Liver (tissue), 8 donors: ENCODE measurements at regions not wholly inside any gene's neighbourhood (a gene's known extent, or its start where the extent isn't known, plus 50 kb on each side); places are given as distances from the start of the nearest gene placed in this dataset.

ENCODE experiments used
- DNase-seq: peaks from one replicate; pipeline ENCODE4 v3.0.0-alpha.2; 2017; ENCODE audit warnings: low spot score
- H3K27ac ChIP-seq, 2 donors: one replicate each; pipeline ENCODE4 v1.7.0; 2013; ENCODE audit warnings: inconsistent platforms in 2 of 2, low read length in 2 of 2, control low read depth in 1 of 2, low read depth in 1 of 2, mild to moderate bottlenecking in 1 of 2
- H3K27me3 ChIP-seq, 4 donors: one replicate each; pipeline versions ENCODE4 v1.6.1 to v1.7.0; 2013; ENCODE audit warnings: low read length in 3 of 4, inconsistent platforms in 1 of 4, mild to moderate bottlenecking in 1 of 4, moderate library complexity in 1 of 4; ENCODE audit not compliant: control insufficient read depth in 4 of 4, insufficient read depth in 4 of 4
- H3K36me3 ChIP-seq, 4 donors: one replicate each; pipeline versions ENCODE4 v1.6.1 to v1.7.0; 2013; ENCODE audit warnings: low read length in 3 of 4, mild to moderate bottlenecking in 3 of 4, low read depth in 1 of 4, moderate library complexity in 1 of 4; ENCODE audit not compliant: control insufficient read depth in 4 of 4, insufficient read depth in 3 of 4
- H3K4me1 ChIP-seq, 4 donors: one replicate each; pipeline versions ENCODE4 v1.6.1 to v1.7.0; 2013; ENCODE audit warnings: low read length in 3 of 4, mild to moderate bottlenecking in 3 of 4, moderate library complexity in 1 of 4; ENCODE audit not compliant: control insufficient read depth in 4 of 4, insufficient read depth in 4 of 4
- H3K4me3 ChIP-seq, 3 donors: one replicate each; pipeline versions ENCODE4 v1.6.1 to v1.7.0; 2013; ENCODE audit warnings: low read length in 3 of 3, control low read depth in 1 of 3, low read depth in 1 of 3, mild to moderate bottlenecking in 1 of 3
- H3K9ac ChIP-seq, 2 donors: one replicate each; pipeline ENCODE4 v1.7.0; 2013; ENCODE audit warnings: low read length in 2 of 2, mild to moderate bottlenecking in 2 of 2, moderate library complexity in 2 of 2, control low read depth in 1 of 2, low read depth in 1 of 2
- H3K9me3 ChIP-seq, 4 donors: one replicate each; pipeline versions ENCODE4 v1.6.1 to v1.7.0; 2013; ENCODE audit warnings: low read length in 3 of 4; ENCODE audit not compliant: control insufficient read depth in 4 of 4
- ATF3 ChIP-seq: IDR thresholded peaks from 2 replicates; pipeline ENCODE4 v1.6.1; 2016; ENCODE audit warnings: antibody characterized with exemption
- CTCF ChIP-seq: fragments of 150-350 bp; IDR thresholded peaks from 2 replicates; pipeline ENCODE4 v1.5.1; 2017; ENCODE audit warnings: improper control_type of control experiment, low read depth, low read length; ENCODE audit not compliant: missing input control
- EGR1 ChIP-seq, 2 donors: IDR thresholded peaks; 2 replicates each; pipeline ENCODE4 v1.6.1; 2016 to 2018; ENCODE audit warnings: antibody characterized with exemption in 2 of 2, low read depth in 2 of 2
- FOXA1 ChIP-seq: IDR thresholded peaks from 2 replicates; pipeline ENCODE4 v1.6.1; 2016; ENCODE audit warnings: antibody characterized with exemption
- FOXA2 ChIP-seq: IDR thresholded peaks from 2 replicates; pipeline ENCODE4 v1.6.1; 2016; ENCODE audit warnings: antibody characterized with exemption
- GABPA ChIP-seq, 2 donors: IDR thresholded peaks in 1 of 2; conservative IDR thresholded peaks in 1 of 2; 2 replicates each; pipeline ENCODE4 v1.6.1; 2016; ENCODE audit warnings: antibody characterized with exemption in 2 of 2, mild to moderate bottlenecking in 1 of 2, moderate library complexity in 1 of 2
- HNF4A ChIP-seq, 2 donors: conservative IDR thresholded peaks; 2 replicates each; pipeline ENCODE4 v1.6.1; 2016; ENCODE audit warnings: antibody characterized with exemption in 2 of 2, mild to moderate bottlenecking in 2 of 2
- HNF4G ChIP-seq: IDR thresholded peaks from 2 replicates; pipeline ENCODE4 v1.6.1; 2016; ENCODE audit warnings: antibody characterized with exemption
- JUND ChIP-seq, 2 donors: IDR thresholded peaks; 2 replicates each; pipeline ENCODE4 v1.6.1; 2016; ENCODE audit warnings: antibody characterized with exemption in 2 of 2
- MAX ChIP-seq: IDR thresholded peaks from 2 replicates; pipeline ENCODE4 v1.6.1; 2016; ENCODE audit warnings: antibody characterized with exemption
- NR2F2 ChIP-seq: IDR thresholded peaks from 2 replicates; pipeline ENCODE4 v1.6.1; 2016; ENCODE audit warnings: antibody characterized with exemption
- RAD21 ChIP-seq, 2 donors: IDR thresholded peaks; 2 replicates each; pipeline ENCODE4 v1.6.1; 2016; ENCODE audit warnings: antibody characterized with exemption in 2 of 2, mild to moderate bottlenecking in 2 of 2
- REST ChIP-seq: IDR thresholded peaks from 2 replicates; pipeline ENCODE4 v1.6.1; 2016; ENCODE audit warnings: antibody characterized with exemption, mild to moderate bottlenecking
- RXRA ChIP-seq, 2 donors: IDR thresholded peaks; 2 replicates each; pipeline ENCODE4 v1.6.1; 2017 to 2018; ENCODE audit warnings: antibody characterized with exemption in 2 of 2, mild to moderate bottlenecking in 1 of 2
- SP1 ChIP-seq: IDR thresholded peaks from 2 replicates; pipeline ENCODE4 v1.6.1; 2018; ENCODE audit warnings: antibody characterized with exemption, mild to moderate bottlenecking
- TAF1 ChIP-seq: conservative IDR thresholded peaks from 2 replicates; pipeline ENCODE4 v1.6.1; 2016; ENCODE audit warnings: antibody characterized with exemption, mild to moderate bottlenecking
- YY1 ChIP-seq: IDR thresholded peaks from 2 replicates; pipeline ENCODE4 v1.6.1; 2016; ENCODE audit warnings: antibody characterized with exemption, mild to moderate bottlenecking
- ZBTB33 ChIP-seq: IDR thresholded peaks from 2 replicates; pipeline ENCODE4 v1.6.1; 2016; ENCODE audit warnings: antibody characterized with exemption
- WGBS: extraction: QIAGEN DNeasy Blood & Tissue Kit; methylation state at CpG from one replicate; pipeline ENCODE4 v1.1.7; 2013; 5-methylcytosine and 5-hydroxymethylcytosine counted together
- donor health status: healthy.
- donor health status: healthy.
- donor health status: healthy.
- donor health status: healthy.
- donor health status: healthy.

- Histone ChIP-seq H3K9ac (no peak overlapping the region), H3K4me3 (no peak overlapping the region), H3K9me3 (no peaks in the 10 kb centered on the region), H3K27ac (no peak overlapping the region), H3K4me1 (peaks cover 0 to 4% (median 1%) of the 10 kb centered on the region in 4 donors), H3K27me3 (no peaks in the 10 kb centered on the region), H3K36me3 (no peaks in the 10 kb centered on the region)
- 62% methylated on average over 3 of the region's 3 CpGs for WGBS
- DNase-seq: no peak
- TF ChIP-seq SP1 (no peak), HNF4A (conservative IDR thresholded peaks at IDR 0.05) (no peak), EGR1 (IDR thresholded peaks at IDR 0.05; ENCODE audit: low read depth in 2 of 2) (no peak)
Observed at GRCh38 chr18:48472610-48473009, 63.4 kb upstream of the ZBTB7C start.

- DNase-seq: no peak
- Histone ChIP-seq H3K27ac (no peak overlapping the region), H3K9ac (no peak overlapping the region), H3K27me3 (no peaks in the 10 kb centered on the region), H3K9me3 (no peaks in the 10 kb centered on the region), H3K4me3 (no peak overlapping the region), H3K36me3 (no peaks in the 10 kb centered on the region), H3K4me1 (no peaks in the 10 kb centered on the region)
- TF ChIP-seq FOXA2: no peak
- TF ChIP-seq ATF3: no peak
- no peak for TF ChIP-seq MAX
- no peak for TF ChIP-seq TAF1
- no peak for TF ChIP-seq CTCF
- TF ChIP-seq EGR1 (IDR thresholded peaks at IDR 0.05; ENCODE audit: low read depth in 2 of 2): no peak
- TF ChIP-seq HNF4A (conservative IDR thresholded peaks at IDR 0.05): no peak
- no peak for TF ChIP-seq NR2F2
- TF ChIP-seq HNF4G: no peak
- no peak for TF ChIP-seq YY1
- no peak for TF ChIP-seq FOXA1
- TF ChIP-seq RXRA (IDR thresholded peaks at IDR 0.05): no peak
- TF ChIP-seq ZBTB33: no peak
- TF ChIP-seq JUND (IDR thresholded peaks at IDR 0.05): no peak
- TF ChIP-seq GABPA (IDR thresholded peaks at IDR 0.05 in 1 of 2, conservative IDR thresholded peaks at IDR 0.05 in 1 of 2): no peak
- TF ChIP-seq SP1: no peak
- no peak for TF ChIP-seq REST
- no peak for TF ChIP-seq RAD21 (IDR thresholded peaks at IDR 0.05)
- WGBS: 82% methylated on average over 5 of the region's 5 CpGs
Observed at GRCh38 chr18:48470484-48471180, 61.4 kb upstream of the ZBTB7C start.
